HG03575 (cell line): ENCODE measurements at regions not wholly inside any gene's neighbourhood (a gene's known extent, or its start where the extent isn't known, plus 50 kb on each side); places are given as distances from the start of the nearest gene placed in this dataset.

ENCODE experiments used
- ATAC-seq: cut with Tn5 transposase; IDR thresholded peaks from one replicate; pipeline ENCODE4 v1.9.1; 2021; ENCODE audit not compliant: unreplicated experiment, insufficient number of reproducible peaks, low FRiP score; ENCODE audit errors: extremely low read depth

- ATAC-seq: no peak
Measured at GRCh38 chrX:39288592-39288991, 487.3 kb downstream of the MID1IP1 start.

- ATAC-seq: no peak
Measured at GRCh38 chrX:39289827-39290226, 488.6 kb downstream of the MID1IP1 start.

GRCh38 chrX:39293203-39293602 is 491.9 kb downstream of the MID1IP1 start:
- no peak for ATAC-seq

GRCh38 chrX:39296472-39296871 is 495.2 kb downstream of the MID1IP1 start:
- ATAC-seq: no peak

GRCh38 chrX:39298821-39299220 is 497.6 kb downstream of the MID1IP1 start:
- ATAC-seq: no peak

DNA sequence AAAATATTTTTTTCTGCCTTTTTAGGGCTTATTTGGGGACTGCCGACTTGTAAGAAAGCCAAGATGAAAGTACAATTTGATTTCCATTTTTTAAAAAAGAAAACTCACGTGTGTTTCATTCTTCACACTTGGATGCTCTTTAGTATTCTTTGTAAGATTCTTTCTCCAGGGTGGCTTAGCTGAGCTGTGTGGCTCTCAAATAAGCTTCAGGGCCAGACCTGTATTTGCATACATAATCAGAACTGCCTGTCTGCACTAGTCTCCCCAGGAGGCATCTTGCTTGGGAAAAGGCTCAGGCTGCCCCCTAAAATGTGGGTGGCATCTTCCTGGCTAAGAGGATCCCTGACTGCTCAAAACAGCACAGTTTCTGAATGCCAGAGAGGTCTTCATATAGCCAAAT is 498.4 kb downstream of the MID1IP1 start:
- ATAC-seq: no peak

- ATAC-seq: no peak
Measured at GRCh38 chrX:39301036-39301435, 499.8 kb downstream of the MID1IP1 start.

GRCh38 chrX:39302838-39303237 is 501.6 kb downstream of the MID1IP1 start:
- no peak for ATAC-seq

GRCh38 chrX:39304746-39305145 is 503.5 kb downstream of the MID1IP1 start:
- no peak for ATAC-seq

DNA sequence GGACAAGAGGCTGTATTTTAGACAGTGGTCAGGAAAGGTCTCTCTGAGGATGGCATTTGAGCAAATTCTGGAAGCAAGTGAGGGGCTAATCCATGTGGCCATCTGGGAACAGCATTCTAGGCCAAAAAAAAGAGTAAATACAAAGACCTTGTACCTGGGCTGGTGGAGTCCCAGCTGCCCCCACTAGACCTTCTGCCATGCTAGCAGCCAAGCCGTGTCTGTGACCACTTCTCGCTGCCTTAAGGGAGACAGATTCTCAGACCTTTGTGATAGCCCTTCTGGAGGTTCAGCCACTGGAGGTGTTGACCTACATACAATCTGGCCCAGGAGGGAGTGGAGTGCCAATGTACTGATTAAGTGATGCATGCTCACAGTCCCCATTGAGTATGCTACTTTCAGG is 506.2 kb downstream of the MID1IP1 start:
- ATAC-seq: no peak

DNA sequence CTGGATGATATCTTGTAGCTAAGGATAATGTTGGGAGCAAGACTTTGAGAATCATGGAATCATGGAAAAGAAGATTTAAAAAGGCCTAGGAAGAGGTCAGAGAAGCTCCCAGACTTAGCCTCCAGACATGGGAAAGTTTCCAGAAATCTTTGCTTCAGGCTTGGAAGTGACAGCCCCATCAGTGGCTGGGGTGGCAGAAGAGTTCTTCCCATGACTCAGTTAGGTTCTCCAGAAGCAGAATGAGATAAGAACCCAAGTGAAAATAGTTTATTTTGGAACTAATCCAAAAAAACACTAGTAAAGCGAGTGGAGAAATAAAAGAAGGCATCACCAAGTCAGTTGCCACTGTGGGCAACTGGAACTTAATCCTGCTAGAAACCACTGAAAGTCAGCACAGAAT is 506.9 kb downstream of the MID1IP1 start:
- no peak for ATAC-seq

DNA sequence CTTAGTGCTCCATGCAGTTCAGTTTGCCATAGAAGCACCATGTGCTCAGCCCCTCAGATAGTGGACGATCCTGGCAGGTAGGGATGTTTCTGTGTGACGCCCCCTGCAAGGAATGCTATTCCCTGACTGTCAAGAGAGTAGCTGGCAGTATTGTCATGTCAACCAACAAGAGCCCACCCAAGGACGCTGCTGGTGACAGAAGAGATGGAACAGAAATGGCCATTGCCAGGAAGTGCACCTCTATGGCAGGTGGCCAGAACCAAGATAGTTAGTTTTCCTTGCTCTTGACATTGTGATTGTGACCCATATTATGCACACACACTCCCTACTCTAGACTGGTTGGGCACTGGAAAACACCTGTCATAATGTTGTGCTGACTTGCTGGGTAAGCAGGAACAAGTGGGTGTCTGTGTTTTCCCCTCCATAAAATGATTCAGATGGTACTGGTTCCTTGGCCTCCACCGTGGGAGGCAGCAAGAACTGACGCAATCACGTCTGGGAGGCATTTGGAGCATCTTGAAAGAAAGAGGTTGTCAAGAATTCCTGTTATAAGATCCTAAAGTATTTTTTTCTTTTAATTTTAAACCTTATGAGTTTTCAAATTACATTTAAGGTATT is 507.9 kb downstream of the MID1IP1 start:
- no peak for ATAC-seq

GRCh38 chrX:39309721-39310152 is 508.5 kb downstream of the MID1IP1 start:
- no peak for ATAC-seq

- no peak for ATAC-seq
Measured at GRCh38 chrX:39310891-39311290, 509.6 kb downstream of the MID1IP1 start.

DNA sequence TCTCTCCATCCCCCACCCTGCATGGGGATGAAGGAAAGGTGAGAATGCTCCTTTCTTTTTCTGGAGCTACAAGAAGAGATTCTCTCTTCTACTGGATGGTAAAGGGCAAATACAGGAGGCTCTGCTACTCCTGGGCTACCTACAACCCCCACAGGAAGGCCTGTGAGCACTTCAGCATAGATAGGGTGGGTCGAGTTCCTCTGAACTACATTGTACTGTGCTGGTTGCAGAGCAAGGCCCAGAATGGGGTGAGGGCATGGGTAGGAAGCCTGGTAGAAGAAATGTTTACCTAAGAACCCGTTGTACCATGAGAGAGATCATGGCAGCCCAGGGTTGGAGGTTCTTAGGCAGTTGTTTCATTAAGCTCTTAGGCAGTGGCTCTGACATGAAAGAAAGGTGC is 510.4 kb downstream of the MID1IP1 start:
- ATAC-seq: no peak

- no peak for ATAC-seq
Measured at GRCh38 chrX:39313146-39313545, 511.9 kb downstream of the MID1IP1 start.

DNA sequence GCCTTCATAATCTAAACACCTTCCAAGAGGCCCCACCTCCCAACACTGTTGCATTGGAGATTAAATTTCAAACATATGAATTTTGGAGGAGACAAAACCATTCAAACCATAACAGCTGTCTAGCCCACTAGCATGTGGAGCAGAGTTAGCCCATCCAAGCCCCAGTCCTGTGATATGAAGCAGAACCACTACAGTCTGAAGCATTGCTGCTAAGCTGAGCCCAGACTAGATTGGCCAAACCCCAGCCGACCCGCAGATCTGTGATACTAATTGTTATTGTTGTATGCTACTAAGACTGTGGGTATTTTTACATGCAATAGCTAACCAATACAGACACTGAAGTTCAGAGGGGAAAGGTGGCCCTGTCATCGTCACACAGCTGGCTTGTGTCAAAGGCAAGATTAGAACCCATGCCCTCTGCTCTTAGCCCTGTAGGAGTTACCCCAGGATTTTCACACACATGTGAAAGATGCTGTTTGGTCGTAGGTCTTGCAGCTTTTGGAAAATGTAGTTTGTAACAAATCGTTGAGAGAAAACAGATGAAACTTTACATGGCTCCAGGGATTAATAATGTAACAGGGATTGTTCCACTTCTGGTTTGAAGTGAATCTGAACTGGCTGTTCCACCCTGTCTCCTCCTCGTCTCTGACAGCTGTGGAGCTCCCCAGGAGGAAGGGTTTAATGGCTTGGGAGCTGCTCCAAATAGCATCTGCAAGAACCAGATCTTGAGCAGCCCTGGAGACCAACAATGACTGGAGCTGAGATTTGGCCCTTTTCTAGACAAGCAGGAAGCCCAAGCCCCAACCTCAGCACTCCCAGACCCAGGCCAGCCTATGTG is 517.5 kb downstream of the MID1IP1 start:
- no peak for ATAC-seq

DNA sequence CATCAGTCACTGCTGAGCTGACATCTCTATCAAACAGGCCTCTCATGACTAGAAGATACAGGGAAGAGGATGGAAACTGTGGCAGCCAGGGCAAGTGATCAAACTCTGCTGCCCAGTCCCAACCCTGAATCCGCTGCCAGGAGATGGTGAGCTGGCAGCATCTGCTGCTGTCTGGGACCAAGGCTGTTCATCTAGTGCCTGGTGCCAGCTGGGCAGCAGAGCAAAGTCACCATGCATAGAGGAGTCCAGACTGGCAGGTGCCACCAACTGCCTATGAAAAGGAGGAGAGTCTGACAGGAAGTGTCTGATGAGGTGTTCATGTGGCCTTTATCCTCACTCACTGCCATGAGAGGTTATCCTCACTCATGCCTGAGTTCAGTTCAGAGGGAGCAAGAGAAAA is 518.9 kb downstream of the MID1IP1 start:
- ATAC-seq: no peak

DNA sequence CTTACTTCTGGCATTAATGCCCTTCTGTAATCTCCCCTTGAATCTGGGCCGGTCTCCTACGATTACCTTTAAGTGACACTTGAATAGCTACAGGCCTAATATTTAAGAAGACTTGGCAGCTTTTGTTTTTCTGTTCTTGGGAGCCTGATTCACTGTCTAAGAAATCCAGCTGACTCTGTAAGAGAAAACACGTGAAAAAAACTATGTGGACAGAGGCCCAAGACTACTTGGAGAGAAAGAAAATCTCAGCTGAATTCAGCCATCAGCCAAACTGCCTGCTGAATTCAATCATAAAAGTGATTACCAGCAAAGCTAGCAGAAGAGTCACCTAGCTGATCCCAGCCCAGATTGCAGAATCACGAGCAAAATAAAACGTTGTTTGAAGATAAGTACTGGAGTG is 521.2 kb downstream of the MID1IP1 start:
- ATAC-seq: no peak

GRCh38 chrX:39324233-39324930 is 523.1 kb downstream of the MID1IP1 start:
- ATAC-seq: no peak
